HK-2 (cell line): ENCODE measurements at regions not wholly inside any gene's neighbourhood (a gene's known extent, or its start where the extent isn't known, plus 50 kb on each side); places are given as distances from the start of the nearest gene placed in this dataset.
"Not testable (repeated sequence)": the region's sequence is repeated elsewhere in the genome, so short reads cannot be mapped to it uniquely, and the experiment has no call there.

Experiments
- DNase-seq: peaks from one replicate; pipeline ENCODE4 v3.0.0-alpha.2; 2018; ENCODE audit not compliant: unreplicated experiment

GRCh38 chr2:16055848-16056580 is 115.7 kb downstream of the MYCN start:
- no peak for DNase-seq

GRCh38 chr2:16053437-16054257 is 113.3 kb downstream of the MYCN start:
- no peak for DNase-seq

GRCh38 chr2:16052571-16053052 is 112.3 kb downstream of the MYCN start:
- not testable (repeated sequence) for DNase-seq

- DNase-seq: no peak
Measured at GRCh38 chr2:16051841-16052564, 111.7 kb downstream of the MYCN start.

- DNase-seq: no peak
Measured at GRCh38 chr2:16050908-16051489, 110.6 kb downstream of the MYCN start.

- DNase-seq: no peak
Measured at GRCh38 chr2:16050261-16050907, 110.0 kb downstream of the MYCN start.

GRCh38 chr2:16049406-16049805 is 109.1 kb downstream of the MYCN start:
- no peak for DNase-seq

- DNase-seq: no peak
Measured at GRCh38 chr2:16048466-16048865, 108.1 kb downstream of the MYCN start.

- DNase-seq: no peak
Measured at GRCh38 chr2:16047701-16048100, 107.4 kb downstream of the MYCN start.

GRCh38 chr2:16046649-16047048 is 106.3 kb downstream of the MYCN start:
- no peak for DNase-seq

- no peak for DNase-seq
Measured at GRCh38 chr2:16045653-16046352, 105.5 kb downstream of the MYCN start.

GRCh38 chr2:16044946-16045456 is 104.7 kb downstream of the MYCN start:
- DNase-seq: no peak

GRCh38 chr2:16043627-16044026 is 103.3 kb downstream of the MYCN start:
- DNase-seq: no peak

- DNase-seq: no peak
Measured at GRCh38 chr2:16043192-16043591, 102.8 kb downstream of the MYCN start.

- DNase-seq: no peak
Measured at GRCh38 chr2:16042201-16042700, 101.9 kb downstream of the MYCN start.

GRCh38 chr2:16040271-16041010 is 100.1 kb downstream of the MYCN start:
- DNase-seq: no peak

GRCh38 chr2:16039823-16040222 is 99.5 kb downstream of the MYCN start:
- no peak for DNase-seq

GRCh38 chr2:16039055-16039454 is 98.7 kb downstream of the MYCN start:
- no peak for DNase-seq

GRCh38 chr2:16038621-16039020 is 98.3 kb downstream of the MYCN start:
- DNase-seq: no peak
